ENCODE measurements at regions not wholly inside any gene's neighbourhood (a gene's known extent, or its start where the extent isn't known, plus 50 kb on each side); places are given as distances from the start of the nearest gene placed in this dataset.

GRCh38 chr2:184155791-184156190 is 442.5 kb upstream of the ZNF804A start:
- H3K27ac ChIP-seq (ENCODE audit: extremely low read depth, low read depth, low read length) = no peak overlapping the region
- ChIA-PET POLR2A (no interaction called here), CTCF (ENCODE audit: low intra/inter-chr PET ratio) (no interaction called here)
- intact Hi-C loops (cut with micrococcal nuclease) (no loop called here), in situ Hi-C loops (cut with MboI) (no loop called here)
- no peak overlapping the region for H3K4me3 ChIP-seq
- no peaks in the 10 kb centered on the region for H3K79me2 ChIP-seq (ENCODE audit: control insufficient read depth, insufficient read depth, low read length)
- no peak overlapping the region for H2AFZ ChIP-seq (ENCODE audit: low read depth, low read length)
- no peaks in the 10 kb centered on the region for H3K27me3 ChIP-seq (ENCODE audit: control insufficient read depth in 2 of 2, insufficient read depth in 2 of 2, low read length in 2 of 2)
- H3K9ac ChIP-seq (ENCODE audit: insufficient read depth in 1 of 2, low read depth in 2 of 2, low read length in 2 of 2) = no peak overlapping the region
- H4K20me1 ChIP-seq (replicated peaks; ENCODE audit: control insufficient read depth, insufficient read depth, low read length) = no peaks in the 10 kb centered on the region
- 36% methylated on average over 1 of the region's 1 CpG for WGBS (ENCODE audit: insufficient coverage, low coverage, missing lambda C conversion rate)
- no peak for ATAC-seq
- no peak for DNase-seq (ENCODE audit: extremely low read depth in 1 of 4, low spot score in 3 of 4)
- no peaks in the 10 kb centered on the region for H3K4me1 ChIP-seq (replicated peaks in 1 of 2; ENCODE audit: control insufficient read depth in 2 of 2, insufficient read depth in 2 of 2, low read length in 2 of 2)
- H3K9me3 ChIP-seq (replicated peaks; ENCODE audit: control insufficient read depth, insufficient read depth, low read depth, low read length) = no peaks in the 10 kb centered on the region
- no TSS peak for BruUV-seq (replicated peaks)
- no peak for TF ChIP-seq PHF21A (IDR thresholded peaks at IDR 0.05; ENCODE audit: borderline replicate concordance, low read depth)
- TF ChIP-seq RB1 (IDR thresholded peaks at IDR 0.05; ENCODE audit: low read depth) = no peak
- TF ChIP-seq TEAD4 (IDR thresholded peaks at IDR 0.05; ENCODE audit: low read length) = no peak
- TF ChIP-seq TEAD4 (CRISPR knock-in tag; IDR thresholded peaks at IDR 0.05; ENCODE audit: borderline replicate concordance) = no peak
- TF ChIP-seq, protein P1, sequence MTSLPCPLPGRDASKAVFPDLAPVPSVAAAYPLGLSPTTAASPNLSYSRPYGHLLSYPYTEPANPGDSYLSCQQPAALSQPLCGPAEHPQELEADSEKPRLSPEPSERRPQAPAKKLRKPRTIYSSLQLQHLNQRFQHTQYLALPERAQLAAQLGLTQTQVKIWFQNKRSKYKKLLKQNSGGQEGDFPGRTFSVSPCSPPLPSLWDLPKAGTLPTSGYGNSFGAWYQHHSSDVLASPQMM (CRISPR knock-in tag; IDR thresholded peaks at IDR 0.05) = no peak
- no peaks in the 10 kb centered on the region for H3K9me1 ChIP-seq (ENCODE audit: control insufficient read depth, insufficient read depth, low read length)
- H3K36me3 ChIP-seq (ENCODE audit: control insufficient read depth, insufficient read depth, low read length) = no peaks in the 10 kb centered on the region
- FAIRE-seq = no peak
- H3K4me2 ChIP-seq (ENCODE audit: insufficient read depth, low read length) = no peak overlapping the region

GRCh38 chr2:184157141-184157540 is 441.2 kb upstream of the ZNF804A start:
- in situ Hi-C loops (cut with MboI) (no loop called here), intact Hi-C loops (cut with micrococcal nuclease) (no loop called here)
- Histone ChIP-seq H3K4me2 (ENCODE audit: insufficient read depth, low read length) (no peak overlapping the region), H3K4me3 (no peak overlapping the region), H3K9me1 (ENCODE audit: control insufficient read depth, insufficient read depth, low read length) (no peaks in the 10 kb centered on the region), H2AFZ (ENCODE audit: low read depth, low read length) (no peak overlapping the region), H3K27ac (ENCODE audit: extremely low read depth, low read depth, low read length) (peak overlapping the region; percentile 43; the same call in 1 of the 3 replicates), H4K20me1 (replicated peaks; ENCODE audit: control insufficient read depth, insufficient read depth, low read length) (no peaks in the 10 kb centered on the region), H3K79me2 (ENCODE audit: control insufficient read depth, insufficient read depth, low read length) (no peaks in the 10 kb centered on the region), H3K9me3 (replicated peaks; ENCODE audit: control insufficient read depth, insufficient read depth, low read depth, low read length) (no peaks in the 10 kb centered on the region), H3K9ac (ENCODE audit: insufficient read depth in 1 of 2, low read depth in 2 of 2, low read length in 2 of 2) (no peak overlapping the region), H3K4me1 (replicated peaks in 1 of 2; ENCODE audit: control insufficient read depth in 2 of 2, insufficient read depth in 2 of 2, low read length in 2 of 2) (no peaks in the 10 kb centered on the region), H3K36me3 (ENCODE audit: control insufficient read depth, insufficient read depth, low read length) (no peaks in the 10 kb centered on the region), H3K27me3 (ENCODE audit: control insufficient read depth in 2 of 2, insufficient read depth in 2 of 2, low read length in 2 of 2) (no peaks in the 10 kb centered on the region)
- ATAC-seq (peak; percentile 76), DNase-seq (ENCODE audit: extremely low read depth in 1 of 4, low spot score in 3 of 4) (peak in 1 of 4 experiments; percentile 23), FAIRE-seq (no peak)
- no peak for TF ChIP-seq NBN (IDR thresholded peaks at IDR 0.05; ENCODE audit: low read depth)
- TF ChIP-seq, protein P2, sequence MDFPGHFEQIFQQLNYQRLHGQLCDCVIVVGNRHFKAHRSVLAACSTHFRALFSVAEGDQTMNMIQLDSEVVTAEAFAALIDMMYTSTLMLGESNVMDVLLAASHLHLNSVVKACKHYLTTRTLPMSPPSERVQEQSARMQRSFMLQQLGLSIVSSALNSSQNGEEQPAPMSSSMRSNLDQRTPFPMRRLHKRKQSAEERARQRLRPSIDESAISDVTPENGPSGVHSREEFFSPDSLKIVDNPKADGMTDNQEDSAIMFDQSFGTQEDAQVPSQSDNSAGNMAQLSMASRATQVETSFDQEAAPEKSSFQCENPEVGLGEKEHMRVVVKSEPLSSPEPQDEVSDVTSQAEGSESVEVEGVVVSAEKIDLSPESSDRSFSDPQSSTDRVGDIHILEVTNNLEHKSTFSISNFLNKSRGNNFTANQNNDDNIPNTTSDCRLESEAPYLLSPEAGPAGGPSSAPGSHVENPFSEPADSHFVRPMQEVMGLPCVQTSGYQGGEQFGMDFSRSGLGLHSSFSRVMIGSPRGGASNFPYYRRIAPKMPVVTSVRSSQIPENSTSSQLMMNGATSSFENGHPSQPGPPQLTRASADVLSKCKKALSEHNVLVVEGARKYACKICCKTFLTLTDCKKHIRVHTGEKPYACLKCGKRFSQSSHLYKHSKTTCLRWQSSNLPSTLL (IDR thresholded peaks at IDR 0.05) = no peak
- TF ChIP-seq ZNF507 (tag; conservative IDR thresholded peaks at IDR 0.05) = no peak
- no peak for TF ChIP-seq AFF4 (CRISPR knock-in tag; IDR thresholded peaks at IDR 0.05)
- TF ChIP-seq POU5F1 (IDR thresholded peaks at IDR 0.05; ENCODE audit: borderline replicate concordance, low read depth, low read length, partially characterized antibody) = no peak
- no peak for TF ChIP-seq CBX1 (IDR thresholded peaks at IDR 0.05; ENCODE audit: low read depth)
- no TSS peak for BruUV-seq (replicated peaks)
- ChIA-PET CTCF (ENCODE audit: low intra/inter-chr PET ratio) (no interaction called here), POLR2A (interaction anchor here (0.7 kb wide), 1 partner anchor 47 kb away, joined by 3 read pairs; no protein-coding TSS in a partner anchor)
- WGBS (ENCODE audit: insufficient coverage, low coverage, missing lambda C conversion rate) = 3% methylated on average over 2 of the region's 2 CpGs
